ENCODE measurements at regions not wholly inside any gene's neighbourhood (a gene's known extent, or its start where the extent isn't known, plus 50 kb on each side); places are given as distances from the start of the nearest gene placed in this dataset.

- Histone ChIP-seq H4K20me1 (ENCODE audit: insufficient read depth, low read length) (no peaks in the 10 kb centered on the region), H3K36me3 (replicated peaks in 1 of 2; ENCODE audit: control insufficient read depth in 1 of 2, insufficient read depth in 2 of 2, low read length in 2 of 2) (no peaks in the 10 kb centered on the region), H2AFZ (ENCODE audit: insufficient read depth, low read depth, low read length, poor library complexity, severe bottlenecking) (no peak overlapping the region), H3K4me2 (replicated peaks; ENCODE audit: extremely low read depth, low read length, poor library complexity, severe bottlenecking) (no peak overlapping the region), H3K4me3 (replicated peaks in 1 of 3; ENCODE audit: low read depth in 2 of 3, low read length in 3 of 3) (no peak overlapping the region), H3K79me2 (ENCODE audit: insufficient read depth, low read length) (no peaks in the 10 kb centered on the region), H3K27ac (ENCODE audit: low read depth in 1 of 2, low read length in 2 of 2) (no peak overlapping the region), H3K4me1 (ENCODE audit: control insufficient read depth in 1 of 2, insufficient read depth in 2 of 2, low read length in 2 of 2) (no peaks in the 10 kb centered on the region), H3K27me3 (ENCODE audit: control insufficient read depth in 2 of 2, insufficient read depth in 2 of 2, low read length in 2 of 2) (no peaks in the 10 kb centered on the region), H3K9ac (ENCODE audit: insufficient read depth, low read length, poor library complexity, severe bottlenecking) (no peak overlapping the region), H3K9me3 (replicated peaks in 1 of 2; ENCODE audit: control insufficient read depth in 1 of 2, insufficient read depth in 1 of 2, low read length in 2 of 2) (no peaks in the 10 kb centered on the region)
- Mint-ChIP-seq H3K4me3 (no peak overlapping the region), H3K27me3 (ENCODE audit: low read depth in 3 of 3) (no peaks in the 10 kb centered on the region), H3K9me3 (peaks cover 0 to 4% (median 0%) of the 10 kb centered on the region in 7 donors), H3K27ac (no peak overlapping the region), H3K36me3 (no peaks in the 10 kb centered on the region), H3K4me1 (no peaks in the 10 kb centered on the region)
- DNase-seq: no peak
- intact Hi-C loops (cut with micrococcal nuclease): no loop called here
- TF ChIP-seq CTCF (IDR thresholded peaks at IDR 0.05): no peak
- no CpG with 5 or more reads among the region's 2 CpGs for WGBS (ENCODE audit: insufficient coverage)
Measured at GRCh38 chr9:104025945-104026344, 68.2 kb upstream of the SMC2 start.

- Mint-ChIP-seq H3K36me3 (no peaks in the 10 kb centered on the region), H3K27ac (no peak overlapping the region), H3K9me3 (peaks cover 0 to 4% (median 0%) of the 10 kb centered on the region in 7 donors), H3K27me3 (ENCODE audit: low read depth in 3 of 3) (no peaks in the 10 kb centered on the region), H3K4me1 (no peaks in the 10 kb centered on the region), H3K4me3 (no peak overlapping the region)
- TF ChIP-seq CTCF (IDR thresholded peaks at IDR 0.05): no peak
- H3K4me1 ChIP-seq (ENCODE audit: control insufficient read depth in 1 of 2, insufficient read depth in 2 of 2, low read length in 2 of 2): no peaks in the 10 kb centered on the region
- no peaks in the 10 kb centered on the region for H3K9me3 ChIP-seq (replicated peaks in 1 of 2; ENCODE audit: control insufficient read depth in 1 of 2, insufficient read depth in 1 of 2, low read length in 2 of 2)
- H3K79me2 ChIP-seq (ENCODE audit: insufficient read depth, low read length): no peaks in the 10 kb centered on the region
- intact Hi-C loops (cut with micrococcal nuclease): no loop called here
- H2AFZ ChIP-seq (ENCODE audit: insufficient read depth, low read depth, low read length, poor library complexity, severe bottlenecking): no peak overlapping the region
- H3K4me3 ChIP-seq (replicated peaks in 1 of 3; ENCODE audit: low read depth in 2 of 3, low read length in 3 of 3): no peak overlapping the region
- no peak overlapping the region for H3K9ac ChIP-seq (ENCODE audit: insufficient read depth, low read length, poor library complexity, severe bottlenecking)
- no peaks in the 10 kb centered on the region for H3K27me3 ChIP-seq (ENCODE audit: control insufficient read depth in 2 of 2, insufficient read depth in 2 of 2, low read length in 2 of 2)
- H3K36me3 ChIP-seq (replicated peaks in 1 of 2; ENCODE audit: control insufficient read depth in 1 of 2, insufficient read depth in 2 of 2, low read length in 2 of 2): no peaks in the 10 kb centered on the region
- DNase-seq: no peak
- H3K27ac ChIP-seq (ENCODE audit: low read depth in 1 of 2, low read length in 2 of 2): no peak overlapping the region
- no peak overlapping the region for H3K4me2 ChIP-seq (replicated peaks; ENCODE audit: extremely low read depth, low read length, poor library complexity, severe bottlenecking)
- WGBS (ENCODE audit: insufficient coverage): 15% methylated on average over 5 of the region's 5 CpGs
- H4K20me1 ChIP-seq (ENCODE audit: insufficient read depth, low read length): no peaks in the 10 kb centered on the region
Measured at GRCh38 chr9:104027295-104027694, 66.8 kb upstream of the SMC2 start.
